Brain pericyte (primary cell): ENCODE measurements at regions not wholly inside any gene's neighbourhood (a gene's known extent, or its start where the extent isn't known, plus 50 kb on each side); places are given as distances from the start of the nearest gene placed in this dataset.

Source experiments
- DNase-seq: peaks from one replicate; pipeline ENCODE4 v3.0.0-alpha.2; 2012; ENCODE audit warnings: low read depth, low spot score

- no peak for DNase-seq
These were observed 335.5 kb downstream of the NUAK1 start for GRCh38 chr12:105803292-105803691.

GRCh38 chr12:105804591-105805265 is 334.0 kb downstream of the NUAK1 start:
- no peak for DNase-seq

- DNase-seq = no peak
These were observed 332.9 kb downstream of the NUAK1 start for GRCh38 chr12:105805730-105806399.

DNA sequence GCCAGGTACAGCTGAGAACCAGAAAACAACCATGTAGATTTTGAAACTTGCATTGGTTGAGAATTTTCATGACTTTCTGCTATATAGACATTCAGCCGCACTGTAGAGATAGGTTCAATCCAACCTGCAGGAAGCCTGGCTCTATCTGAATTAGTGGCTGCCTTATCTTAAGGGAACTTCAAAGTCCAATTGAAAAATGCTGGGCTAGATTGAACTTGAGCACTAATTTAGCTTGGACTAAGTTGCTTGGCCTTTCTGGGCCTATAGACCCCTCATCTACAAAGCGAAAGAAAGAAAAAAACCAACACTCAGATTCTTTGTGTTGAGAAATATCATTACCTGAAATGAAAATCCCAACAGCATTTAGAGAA is 332.4 kb downstream of the NUAK1 start:
- DNase-seq = no peak

- DNase-seq = no peak
These were observed 326.4 kb downstream of the NUAK1 start for GRCh38 chr12:105812366-105812765.

GRCh38 chr12:105813201-105813600 is 325.6 kb downstream of the NUAK1 start:
- no peak for DNase-seq

DNA sequence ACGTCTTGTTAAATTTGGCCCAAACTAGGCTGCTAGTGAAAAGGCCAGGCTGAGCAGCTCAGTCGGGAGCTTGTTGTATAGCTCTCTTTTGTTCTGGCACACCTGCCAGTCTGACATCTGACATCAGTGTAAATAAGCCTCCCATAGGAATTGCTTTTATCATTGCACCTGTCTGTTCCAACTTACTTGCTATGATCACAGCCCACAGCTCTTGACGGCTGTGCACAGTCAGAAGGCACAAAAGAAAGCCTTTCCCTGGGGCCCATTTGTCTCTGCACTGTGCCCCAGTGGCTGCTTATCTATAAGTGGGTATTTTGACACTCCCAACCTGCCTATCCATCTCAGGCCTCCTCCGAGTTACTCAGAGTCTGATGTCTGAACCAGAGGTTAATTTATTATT is 324.5 kb downstream of the NUAK1 start:
- no peak for DNase-seq

GRCh38 chr12:105819549-105819948 is 319.2 kb downstream of the NUAK1 start:
- DNase-seq = no peak

- no peak for DNase-seq
These were observed 318.2 kb downstream of the NUAK1 start for GRCh38 chr12:105820429-105821125.

DNA sequence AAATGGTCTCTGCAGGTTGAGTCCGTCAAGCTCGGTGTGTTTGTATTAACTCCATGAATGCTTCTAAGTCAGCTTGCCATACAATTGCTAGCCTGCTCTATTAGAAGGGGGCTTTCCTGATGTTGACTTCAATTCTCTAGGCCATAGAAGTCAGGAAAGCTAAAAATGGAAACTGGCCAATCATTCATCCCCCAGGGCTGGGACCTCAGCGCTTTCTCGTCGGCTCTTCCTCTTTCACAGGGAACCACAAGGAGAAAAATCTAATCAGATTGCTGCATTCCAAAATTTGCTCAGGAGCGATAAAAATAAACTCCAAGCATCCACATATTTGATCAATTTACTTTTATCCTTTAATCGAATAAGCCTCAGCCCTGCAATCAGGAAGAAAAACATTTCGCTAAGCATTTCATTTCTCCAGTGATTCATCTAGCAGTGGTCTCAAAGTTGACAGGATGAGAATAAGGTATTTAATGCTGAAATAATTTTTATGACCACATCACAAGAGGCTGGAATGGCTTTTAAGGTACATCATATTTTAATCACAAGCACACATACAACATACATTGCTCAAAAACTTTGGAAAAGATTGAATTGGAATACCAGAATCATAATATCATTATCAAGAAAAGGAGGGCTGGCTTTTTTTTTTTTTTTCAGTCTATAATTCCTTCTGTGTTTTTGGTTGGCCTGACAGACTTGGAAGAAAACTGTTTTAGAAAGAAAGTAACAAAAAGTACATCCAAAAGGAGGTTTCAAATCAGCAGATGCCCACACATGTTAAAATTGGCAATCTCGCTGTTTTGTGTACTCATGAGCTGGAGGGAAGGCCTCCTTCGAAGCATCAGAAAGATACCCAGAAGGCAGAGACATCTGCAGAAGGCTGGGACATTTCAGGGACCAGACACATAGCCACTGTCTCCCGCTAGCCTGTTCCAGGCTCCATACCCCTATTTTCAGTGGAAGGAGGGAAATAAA is 316.3 kb downstream of the NUAK1 start:
- DNase-seq = no peak

GRCh38 chr12:105823810-105824209 is 314.9 kb downstream of the NUAK1 start:
- no peak for DNase-seq

- DNase-seq = no peak
These were observed 313.6 kb downstream of the NUAK1 start for GRCh38 chr12:105825141-105825540.

- DNase-seq = no peak
These were observed 307.4 kb downstream of the NUAK1 start for GRCh38 chr12:105831372-105831771.

DNA sequence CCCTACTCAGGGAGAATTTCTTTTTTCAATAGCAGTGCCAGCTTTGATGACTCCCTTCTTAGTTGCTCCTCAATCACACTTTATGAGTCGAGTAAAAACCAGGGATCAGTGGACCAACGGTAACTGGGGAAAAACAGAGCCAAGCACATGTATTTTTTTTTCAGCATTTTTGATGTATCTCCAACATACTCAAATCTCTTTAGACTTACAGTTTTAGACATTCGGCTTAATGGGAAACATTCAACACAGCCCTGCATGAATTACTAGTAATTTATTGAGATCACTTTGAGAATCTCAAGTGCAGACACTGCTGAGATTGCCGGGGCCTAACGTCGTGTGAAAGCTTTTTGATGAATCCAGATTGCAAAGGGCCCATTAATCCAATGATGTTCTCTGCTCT is 306.7 kb downstream of the NUAK1 start:
- no peak for DNase-seq

DNA sequence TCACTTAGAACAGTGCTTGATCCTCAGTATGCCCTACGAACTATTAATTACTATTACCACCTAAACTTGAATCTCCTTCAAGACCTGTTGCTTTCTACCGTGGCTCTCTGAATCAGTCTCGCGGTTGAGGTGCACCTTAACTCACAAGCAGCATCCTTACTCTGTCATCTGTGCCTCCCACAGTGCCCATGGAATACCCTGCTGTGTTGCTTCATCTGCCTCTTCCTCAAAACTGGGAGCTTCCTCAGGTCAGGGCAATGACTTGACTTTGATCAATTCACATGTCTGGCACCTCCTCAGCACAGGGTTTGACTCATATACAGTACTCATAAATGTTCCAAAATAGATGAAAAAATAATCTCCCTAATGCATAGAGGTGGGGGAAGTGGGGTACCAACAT is 305.9 kb downstream of the NUAK1 start:
- DNase-seq = no peak

- DNase-seq = no peak
These were observed 304.3 kb downstream of the NUAK1 start for GRCh38 chr12:105834496-105834895.

DNA sequence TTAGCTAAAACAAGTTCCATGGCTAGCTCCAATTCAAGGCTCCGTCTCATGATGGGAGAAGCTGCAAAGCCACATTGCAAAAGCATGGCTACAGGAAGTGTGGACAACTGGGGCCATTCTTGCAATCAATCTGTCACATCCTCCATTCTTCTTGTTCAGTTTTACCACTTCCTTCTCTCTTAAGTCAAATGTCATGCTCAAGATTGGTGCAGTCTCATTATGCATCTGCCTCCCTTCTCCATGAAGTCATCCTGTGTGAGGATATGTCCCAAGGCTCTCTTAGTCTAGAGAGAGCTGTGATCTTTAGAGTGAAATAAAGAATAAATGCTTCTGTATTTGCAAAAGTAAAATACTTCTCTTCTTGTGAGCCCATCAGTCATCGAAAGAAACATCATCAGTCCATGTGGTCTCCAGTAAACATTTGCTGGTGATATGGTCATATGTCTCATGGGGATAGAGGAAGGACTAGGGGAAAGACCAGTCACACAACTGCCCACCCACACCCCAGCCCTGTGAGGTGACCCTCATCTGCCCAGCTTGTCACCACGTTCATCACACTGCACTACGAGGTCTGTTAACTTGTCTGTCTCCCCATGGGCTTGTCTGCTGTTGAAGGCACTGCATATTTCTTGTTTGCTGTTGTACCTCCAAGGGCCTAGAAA is 303.0 kb downstream of the NUAK1 start:
- no peak for DNase-seq

GRCh38 chr12:105836242-105836622 is 302.5 kb downstream of the NUAK1 start:
- no peak for DNase-seq

- no peak for DNase-seq
These were observed 299.1 kb downstream of the NUAK1 start for GRCh38 chr12:105839629-105840127.

- no peak for DNase-seq
These were observed 298.4 kb downstream of the NUAK1 start for GRCh38 chr12:105840384-105840783.

GRCh38 chr12:105841840-105842239 is 296.9 kb downstream of the NUAK1 start:
- DNase-seq = no peak
